NCI-H2196 treated with DMSO at 0.1 percent for 48 hours (cell line): ENCODE measurements at regions not wholly inside any gene's neighbourhood (a gene's known extent, or its start where the extent isn't known, plus 50 kb on each side); places are given as distances from the start of the nearest gene placed in this dataset.
"Not testable (repeated sequence)": the region's sequence is repeated elsewhere in the genome, so short reads cannot be mapped to it uniquely, and the experiment has no call there.

Source experiments
- DNase-seq: peaks from one replicate; lab custom pipeline; 2025; ENCODE audit not compliant: unreplicated experiment; lab: John Stamatoyannopoulos, UW

- DNase-seq: not testable (repeated sequence)
Measured at GRCh38 chr6:91052473-91053450, 465.9 kb upstream of the MAP3K7 start.

- DNase-seq: no peak
Measured at GRCh38 chr6:91045161-91045560, 458.3 kb upstream of the MAP3K7 start.

GRCh38 chr6:91043751-91044150, 456.9 kb upstream of the MAP3K7 start:
- no peak for DNase-seq

GRCh38 chr6:91042656-91043055, 455.8 kb upstream of the MAP3K7 start:
- no peak for DNase-seq

- DNase-seq: no peak
Measured at GRCh38 chr6:91033964-91034363, 447.1 kb upstream of the MAP3K7 start.

DNA sequence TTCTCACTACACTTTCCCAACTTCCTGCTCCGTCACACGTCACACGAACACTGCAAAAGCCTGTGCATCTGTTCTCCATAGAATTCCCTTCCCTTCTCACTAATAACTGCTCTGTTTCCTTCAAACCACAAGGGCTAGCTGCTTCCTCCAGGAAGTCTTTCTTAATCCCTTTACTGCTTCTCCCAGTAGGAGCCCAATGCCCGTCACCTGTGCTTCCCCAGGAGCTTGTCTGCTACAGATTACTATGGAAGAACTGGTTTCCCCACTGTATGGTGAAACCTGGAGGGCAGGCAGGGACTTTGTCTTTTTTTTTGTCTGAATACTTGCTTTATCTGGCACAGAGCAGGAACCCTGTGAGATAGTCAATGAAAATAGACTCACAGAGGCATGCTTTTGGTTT, 444.7 kb upstream of the MAP3K7 start:
- no peak for DNase-seq

- DNase-seq: no peak
Measured at GRCh38 chr6:91029211-91029610, 442.3 kb upstream of the MAP3K7 start.

GRCh38 chr6:91023529-91023928, 436.7 kb upstream of the MAP3K7 start:
- DNase-seq: no peak

DNA sequence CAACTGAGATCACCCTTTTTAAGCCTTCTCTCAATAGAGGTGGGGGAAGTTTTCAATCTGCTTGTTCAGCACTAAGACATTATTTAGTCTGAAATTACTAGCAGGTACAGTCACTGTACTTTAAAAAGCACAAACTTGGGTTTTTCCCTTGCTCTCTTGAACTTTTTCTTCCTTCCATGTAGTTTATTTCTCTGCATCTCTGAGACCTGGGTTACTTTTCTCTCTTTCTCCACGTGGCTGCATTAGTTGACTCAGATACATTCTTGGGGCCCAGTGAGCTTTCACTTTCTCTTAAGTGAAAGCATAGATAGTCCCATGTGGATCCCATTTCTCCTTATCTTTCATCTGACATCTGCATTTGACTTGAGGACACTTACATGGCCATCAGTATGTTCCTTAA, 433.9 kb upstream of the MAP3K7 start:
- no peak for DNase-seq

DNA sequence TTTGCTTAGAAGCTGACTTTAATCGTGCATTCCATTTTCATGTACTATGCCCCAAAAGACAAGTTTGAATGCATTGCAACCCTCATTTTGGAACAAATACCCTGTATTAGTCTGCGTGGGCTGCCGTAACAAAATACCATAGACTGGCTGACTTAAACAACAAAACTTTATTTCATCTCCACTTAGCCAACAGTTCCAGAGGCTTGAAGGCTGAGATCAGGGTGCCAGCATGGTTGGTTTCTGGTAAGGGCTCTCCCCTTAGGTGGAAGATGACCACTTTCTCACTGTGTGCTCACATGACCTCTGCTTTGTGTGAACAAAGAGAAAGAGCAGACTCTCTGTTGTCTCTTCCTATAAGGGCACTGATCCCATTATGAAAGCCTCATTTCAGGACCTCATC, 431.7 kb upstream of the MAP3K7 start:
- DNase-seq: no peak

GRCh38 chr6:91013511-91013910, 426.6 kb upstream of the MAP3K7 start:
- DNase-seq: no peak

DNA sequence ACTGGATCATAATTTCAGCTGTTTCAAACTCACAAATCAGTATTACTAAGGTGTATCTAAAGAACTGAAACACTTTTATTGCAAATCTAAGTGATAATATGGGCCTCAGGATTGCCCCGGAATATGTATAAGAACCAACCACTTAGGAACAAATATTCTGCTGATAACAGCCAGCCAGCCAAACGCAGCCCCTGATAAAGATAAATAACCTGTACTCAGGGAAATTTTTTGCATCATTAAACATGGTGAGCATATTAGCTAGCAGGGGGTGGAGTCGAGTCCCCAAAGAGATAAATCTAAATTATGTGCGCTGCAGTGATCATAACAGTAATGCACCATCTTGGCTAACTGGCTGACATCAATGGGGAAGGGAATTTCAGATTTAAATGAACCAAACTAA, 410.2 kb upstream of the MAP3K7 start:
- DNase-seq: no peak

DNA sequence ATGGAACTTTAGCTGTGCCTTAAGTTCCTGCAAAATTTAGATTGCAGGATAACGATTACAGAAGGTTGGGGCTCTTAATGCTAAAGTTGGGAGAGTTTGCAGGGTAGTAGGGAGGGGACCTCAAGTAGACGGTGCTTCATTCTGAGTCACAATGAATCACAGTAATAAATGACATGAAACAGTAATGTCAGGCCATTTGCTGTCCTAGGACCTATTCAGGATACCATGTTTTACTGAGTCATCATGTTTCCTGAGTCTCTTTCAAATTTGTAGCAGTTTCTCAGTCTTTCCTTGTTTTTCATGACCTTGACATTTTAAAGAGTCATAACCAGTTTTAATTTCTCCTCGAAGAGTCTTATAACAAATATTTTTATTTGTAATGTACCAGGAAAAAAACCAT, 406.9 kb upstream of the MAP3K7 start:
- DNase-seq: no peak

- no peak for DNase-seq
Measured at GRCh38 chr6:90989763-90990162, 402.9 kb upstream of the MAP3K7 start.

- no peak for DNase-seq
Measured at GRCh38 chr6:90984066-90984465, 397.2 kb upstream of the MAP3K7 start.

DNA sequence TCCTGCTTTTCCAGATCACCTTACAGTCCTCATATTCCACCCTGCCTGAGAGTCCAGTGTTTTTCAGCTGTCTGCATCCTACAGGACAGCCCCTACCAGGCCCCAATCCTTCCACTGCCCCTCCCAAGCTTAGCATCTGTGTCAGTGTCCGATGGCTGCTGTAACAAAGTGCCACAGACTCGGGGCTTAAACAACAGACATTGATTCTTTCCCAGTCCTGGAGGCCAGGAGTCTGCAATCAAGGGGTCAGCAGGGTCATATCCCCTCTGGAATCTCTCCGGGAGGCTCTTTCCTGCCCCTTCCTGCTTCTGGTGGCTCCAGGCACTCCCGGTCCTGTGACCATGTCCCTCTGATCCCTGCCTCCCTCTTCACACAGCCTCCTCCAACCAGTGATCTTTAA, 396.6 kb upstream of the MAP3K7 start:
- no peak for DNase-seq

- DNase-seq: no peak
Measured at GRCh38 chr6:90982581-90982980, 395.7 kb upstream of the MAP3K7 start.

- no peak for DNase-seq
Measured at GRCh38 chr6:90982051-90982450, 395.2 kb upstream of the MAP3K7 start.

GRCh38 chr6:90978046-90978445, 391.2 kb upstream of the MAP3K7 start:
- DNase-seq: no peak

DNA sequence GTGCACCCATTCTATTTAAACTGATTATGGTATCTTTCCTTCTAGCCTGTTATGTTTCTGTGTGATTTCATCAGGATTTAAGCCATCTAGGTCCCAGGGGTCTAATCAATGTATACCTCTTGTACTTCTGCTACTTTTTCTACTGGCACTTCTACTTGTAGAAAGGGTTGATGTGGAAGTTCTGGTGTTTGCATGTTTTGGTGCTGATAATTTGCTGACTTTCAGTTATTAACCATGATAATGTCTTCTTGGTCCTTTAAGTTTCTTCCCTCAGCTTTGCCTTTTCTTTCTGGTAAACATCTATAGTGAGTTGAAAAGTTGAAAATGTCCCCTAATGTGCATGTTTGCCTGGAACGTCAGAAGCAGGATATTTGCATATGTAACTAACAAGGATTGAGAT, 390.6 kb upstream of the MAP3K7 start:
- no peak for DNase-seq

DNA sequence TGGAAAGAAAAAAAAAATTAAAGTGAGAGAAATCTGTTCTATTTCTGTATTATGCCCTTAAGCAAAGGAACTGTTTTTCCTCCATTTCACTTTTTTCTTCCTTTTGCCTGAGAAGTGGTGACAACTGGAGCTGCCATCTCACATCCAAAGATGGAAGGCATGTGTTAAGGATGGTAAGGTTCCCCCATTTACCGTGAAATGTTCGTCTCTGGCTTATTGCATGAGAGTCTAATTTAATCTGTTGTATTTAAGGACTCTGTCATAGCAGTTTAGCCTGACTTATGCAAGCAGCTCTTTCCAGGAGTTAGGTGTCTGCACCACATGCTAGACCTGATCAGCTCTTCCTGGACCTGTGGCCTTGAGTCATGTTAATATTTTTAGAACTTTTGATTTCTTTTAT, 389.5 kb upstream of the MAP3K7 start:
- no peak for DNase-seq

DNA sequence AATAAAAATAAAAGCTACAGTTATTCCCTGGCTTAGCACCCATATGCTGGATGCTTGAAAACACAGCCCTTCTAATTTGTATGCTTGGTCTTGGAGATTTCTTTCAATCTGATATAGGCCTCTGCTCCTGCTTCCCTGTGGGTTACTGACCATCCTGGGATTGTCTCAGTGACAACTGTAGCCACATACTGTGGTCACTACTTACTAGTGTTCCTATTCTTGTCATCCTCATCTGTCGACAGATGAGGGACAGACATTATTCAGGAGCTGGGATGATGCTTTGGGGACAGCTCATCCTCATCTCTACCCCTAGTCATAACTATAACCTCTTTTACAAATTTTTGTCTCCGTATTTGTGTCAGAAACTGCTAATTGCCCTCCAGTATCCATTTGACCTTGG, 388.9 kb upstream of the MAP3K7 start:
- no peak for DNase-seq

DNA sequence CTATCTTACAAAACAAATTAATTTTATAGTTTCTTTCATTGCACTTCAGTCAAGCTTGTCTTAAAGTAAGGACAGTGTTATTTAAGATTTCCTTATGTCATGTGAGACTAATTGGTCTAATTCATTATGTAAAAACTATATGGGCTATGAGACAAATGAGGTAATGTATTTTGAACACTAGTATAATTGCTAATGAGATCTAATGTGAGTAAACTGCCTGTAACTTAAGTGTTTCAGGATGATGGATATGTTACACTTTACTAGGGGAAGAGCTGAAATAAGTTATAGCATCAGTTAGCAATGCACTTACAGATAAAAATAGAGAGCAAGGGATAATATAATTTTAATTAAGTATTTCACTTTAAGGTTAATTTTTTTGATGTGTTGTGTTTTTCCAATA, 386.3 kb upstream of the MAP3K7 start:
- DNase-seq: no peak
